ENCODE measurements at regions not wholly inside any gene's neighbourhood (a gene's known extent, or its start where the extent isn't known, plus 50 kb on each side); places are given as distances from the start of the nearest gene placed in this dataset.
"Not testable (repeated sequence)": the region's sequence is repeated elsewhere in the genome, so short reads cannot be mapped to it uniquely, and the experiment has no call there.

GRCh38 chr6:81624453-81624852 lies 128.0 kb downstream of the TENT5A start:
- no peak for DNase-seq (ENCODE audit: low spot score)

- DNase-seq (ENCODE audit: low spot score) = no peak
These were observed 129.2 kb downstream of the TENT5A start for GRCh38 chr6:81623106-81623759.

GRCh38 chr6:81621816-81622395 lies 130.6 kb downstream of the TENT5A start:
- DNase-seq (ENCODE audit: low spot score) = no peak

GRCh38 chr6:81614292-81614691 lies 138.2 kb downstream of the TENT5A start:
- no peak for DNase-seq (ENCODE audit: low spot score)

DNA sequence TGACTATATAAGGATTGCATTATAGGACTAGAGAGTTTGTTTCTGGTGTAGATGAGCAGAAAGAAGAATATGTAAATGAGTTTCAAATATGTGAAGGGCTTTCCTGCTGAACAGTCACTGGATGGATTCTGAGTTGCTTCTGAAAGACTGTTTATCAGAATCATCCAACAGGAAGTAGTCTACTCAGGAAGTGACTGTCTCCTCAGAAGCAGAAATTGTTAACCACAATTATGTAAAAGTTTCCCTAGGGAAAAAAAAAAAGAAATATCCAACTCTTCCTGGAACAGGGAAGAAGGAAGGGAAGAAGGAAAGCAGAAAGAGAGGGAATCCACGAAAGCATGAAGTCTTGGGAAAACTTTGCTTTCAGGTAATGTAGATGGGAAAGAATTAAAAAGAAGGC lies 138.9 kb downstream of the TENT5A start:
- DNase-seq (ENCODE audit: low spot score) = no peak

DNA sequence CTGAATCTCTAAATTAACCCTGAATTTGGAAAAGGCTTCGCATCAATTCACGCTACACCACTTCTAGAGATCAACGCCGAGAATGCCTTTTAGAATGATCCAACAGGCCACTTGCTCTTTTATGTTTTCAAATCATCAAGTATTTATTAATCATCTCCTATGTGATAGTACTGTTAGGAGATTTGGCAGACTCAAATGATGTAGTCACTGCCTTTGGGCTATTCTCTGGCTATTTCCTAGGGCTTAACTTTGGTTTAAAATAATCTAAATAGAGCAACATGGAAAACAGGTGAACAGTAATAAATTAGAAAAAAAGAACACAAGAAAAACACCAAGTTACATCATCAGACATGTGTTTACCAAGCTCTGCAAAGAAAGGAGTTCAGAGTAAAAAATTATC lies 140.3 kb downstream of the TENT5A start:
- DNase-seq (ENCODE audit: low spot score) = no peak

DNA sequence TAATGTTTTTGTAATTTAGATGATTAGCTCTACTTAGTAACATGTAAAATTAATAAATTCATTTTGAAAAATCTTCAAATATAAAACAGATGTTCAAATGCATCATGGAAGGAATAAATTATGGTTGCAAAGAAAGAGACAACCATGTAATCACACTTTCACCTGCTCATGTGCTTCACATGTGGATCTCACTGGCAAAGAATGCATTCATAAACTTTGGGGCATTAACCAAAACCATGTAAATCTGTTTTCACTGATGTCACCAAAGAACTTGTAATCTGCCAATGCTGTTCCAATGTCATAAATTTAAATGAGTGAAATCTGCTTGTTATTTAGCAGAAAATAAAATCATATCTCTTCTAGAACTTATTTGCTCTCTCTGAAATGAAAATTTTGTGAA lies 142.7 kb downstream of the TENT5A start:
- DNase-seq (ENCODE audit: low spot score) = no peak

DNA sequence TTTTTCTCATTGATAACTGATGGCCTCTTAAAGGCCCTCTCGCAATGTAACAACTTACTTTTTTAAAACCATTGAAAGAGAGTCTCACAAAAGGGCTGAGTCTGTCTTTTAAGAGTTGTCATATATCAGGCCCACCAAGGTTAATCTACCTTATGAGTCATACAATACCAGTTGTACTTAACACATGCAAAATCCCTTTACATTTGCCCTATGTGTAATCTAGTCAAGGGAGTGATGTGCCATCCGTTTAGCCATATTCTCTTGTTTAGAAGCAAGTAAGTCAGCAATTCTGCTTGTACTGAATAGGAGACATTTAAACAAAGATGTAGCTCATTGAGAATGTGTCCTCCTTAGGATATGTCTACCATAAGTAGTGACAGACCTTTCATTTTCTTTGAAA lies 143.7 kb downstream of the TENT5A start:
- no peak for DNase-seq (ENCODE audit: low spot score)

DNA sequence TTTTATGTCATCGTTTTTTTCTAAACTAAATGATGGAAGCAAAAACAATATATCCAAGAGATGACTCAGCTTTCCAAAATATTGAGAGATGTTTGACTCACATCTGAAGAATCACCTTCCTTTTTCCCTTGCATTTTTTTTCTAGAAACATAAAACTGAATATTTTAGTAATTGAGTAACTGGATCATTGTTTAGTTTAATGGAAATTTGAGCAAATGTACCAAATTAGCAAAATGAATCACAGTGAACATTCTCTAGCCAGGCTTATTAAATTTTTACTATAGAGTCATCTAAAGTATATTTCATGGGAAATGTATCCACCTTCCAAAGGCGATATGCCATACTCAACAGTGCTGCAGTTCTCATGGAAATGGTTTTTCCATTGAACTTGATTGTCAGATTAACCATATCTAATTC lies 145.5 kb downstream of the TENT5A start:
- DNase-seq (ENCODE audit: low spot score) = no peak

- no peak for DNase-seq (ENCODE audit: low spot score)
These were observed 147.0 kb downstream of the TENT5A start for GRCh38 chr6:81605526-81605925.

DNA sequence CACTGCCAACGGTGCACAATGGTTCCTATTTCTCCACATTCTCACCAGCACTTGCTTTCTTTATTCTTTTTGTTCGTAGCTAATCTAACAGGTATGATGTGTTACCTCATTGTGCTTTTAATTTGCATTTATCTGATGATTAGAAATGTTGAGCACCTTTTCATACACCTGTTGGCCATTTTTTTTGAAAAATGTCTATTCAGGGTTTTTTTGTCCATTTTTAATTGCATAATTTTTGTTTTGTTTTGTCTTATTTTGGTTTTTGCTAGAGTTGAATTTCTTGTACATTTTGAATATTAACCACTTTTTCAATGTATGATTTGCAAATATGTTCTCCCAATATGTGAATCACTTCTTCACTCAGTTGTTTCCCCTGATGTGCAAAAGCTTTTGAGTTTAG lies 150.6 kb downstream of the TENT5A start:
- no peak for DNase-seq (ENCODE audit: low spot score)

DNA sequence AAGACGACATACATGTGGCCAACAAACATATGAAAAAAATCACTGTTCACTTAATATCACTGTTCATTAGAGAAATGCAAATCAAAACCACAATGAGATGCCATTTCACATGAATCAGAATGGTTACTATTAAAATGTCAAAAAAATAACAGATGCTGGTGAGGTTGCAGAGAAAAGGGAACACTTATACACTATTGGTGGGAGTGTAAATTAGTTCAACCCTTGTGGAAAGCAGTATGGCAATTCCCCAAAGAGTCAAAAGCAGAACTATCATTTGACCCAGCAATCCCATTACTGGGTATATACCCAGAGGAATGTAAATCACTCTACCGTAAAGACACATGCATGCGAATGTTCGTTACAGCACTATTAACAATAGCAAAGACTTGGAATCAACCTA lies 152.0 kb downstream of the TENT5A start:
- DNase-seq (ENCODE audit: low spot score) = not testable (repeated sequence)

DNA sequence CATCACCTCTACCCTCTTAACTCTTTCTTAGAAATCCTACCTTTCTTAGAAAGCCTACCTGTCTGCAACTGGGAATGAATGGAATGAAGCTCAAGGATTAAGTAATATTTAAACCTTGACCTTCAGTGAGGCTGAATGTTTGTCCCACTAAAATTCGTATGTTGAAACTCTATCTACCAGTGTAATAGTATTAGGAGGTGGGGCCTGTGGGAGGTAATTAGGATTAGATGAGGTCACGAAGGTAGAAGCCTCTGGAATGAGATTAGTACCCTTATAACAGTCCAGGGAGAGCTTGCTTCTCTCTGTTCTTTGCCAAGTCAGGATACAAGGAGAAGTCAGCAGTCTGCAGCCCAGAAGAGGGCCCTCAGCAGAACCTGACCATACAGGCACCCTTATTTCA lies 158.0 kb downstream of the TENT5A start:
- DNase-seq (ENCODE audit: low spot score) = no peak

- DNase-seq (ENCODE audit: low spot score) = no peak
These were observed 162.2 kb downstream of the TENT5A start for GRCh38 chr6:81590314-81590691.

DNA sequence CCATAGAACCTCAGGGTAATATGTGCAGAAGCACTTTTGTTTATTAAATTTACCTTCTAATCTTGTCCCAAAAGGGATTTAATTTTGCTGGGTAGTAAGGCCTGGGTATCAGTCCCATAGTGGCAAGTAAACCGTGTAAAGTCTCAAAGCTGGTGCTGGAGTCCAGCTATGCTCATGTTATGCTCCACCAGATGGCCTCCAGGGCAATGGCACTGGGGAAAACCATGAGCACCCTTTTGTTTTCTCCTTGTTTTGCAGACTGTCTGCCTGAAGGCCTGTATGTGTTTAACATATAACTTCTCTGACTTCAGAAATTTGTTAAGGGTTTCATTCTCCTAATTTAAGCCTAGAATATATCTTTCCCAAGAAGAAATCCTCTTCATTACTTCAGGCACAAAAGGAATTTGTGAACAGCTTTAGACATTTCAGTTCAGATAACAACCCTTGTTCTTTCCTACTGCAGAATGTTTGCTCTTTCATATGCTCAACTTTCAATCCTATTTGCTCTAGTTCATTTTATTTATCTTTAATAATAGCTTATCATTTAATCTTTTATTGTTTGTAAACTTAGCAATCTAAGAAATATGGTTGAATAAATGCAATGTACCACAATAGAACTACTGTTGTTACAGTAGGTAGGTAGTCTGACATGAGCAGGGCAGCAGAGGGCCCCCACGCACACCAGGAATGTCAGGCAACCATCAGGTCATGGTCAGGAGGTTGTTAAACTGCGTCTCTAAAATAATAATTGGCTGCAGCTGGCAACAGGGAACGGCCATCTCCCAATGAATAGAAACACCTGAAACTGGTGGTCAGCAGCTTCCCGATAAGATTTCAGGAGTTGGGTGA lies 162.8 kb downstream of the TENT5A start:
- DNase-seq (ENCODE audit: low spot score) = no peak

DNA sequence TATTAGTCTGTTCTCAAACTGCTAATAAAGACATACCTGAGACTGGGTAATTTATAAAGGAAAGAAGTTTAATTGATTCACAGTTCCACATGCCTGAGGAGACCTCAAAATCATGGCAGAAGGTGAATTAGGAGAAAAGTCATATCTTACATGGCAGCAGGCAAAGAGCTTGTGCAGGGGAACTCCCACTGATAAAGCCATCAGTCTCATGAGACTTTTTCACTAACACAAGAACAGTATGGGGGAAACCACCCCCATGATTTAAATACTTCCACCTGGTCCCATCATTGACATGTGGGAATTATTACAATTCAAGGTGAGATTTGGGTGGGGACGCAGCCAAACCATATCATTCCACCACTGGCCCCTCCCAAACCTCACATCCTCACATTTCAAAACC lies 166.8 kb downstream of the TENT5A start:
- DNase-seq (ENCODE audit: low spot score) = not testable (repeated sequence)

- not testable (repeated sequence) for DNase-seq (ENCODE audit: low spot score)
These were observed 168.3 kb downstream of the TENT5A start for GRCh38 chr6:81584156-81584555.

DNA sequence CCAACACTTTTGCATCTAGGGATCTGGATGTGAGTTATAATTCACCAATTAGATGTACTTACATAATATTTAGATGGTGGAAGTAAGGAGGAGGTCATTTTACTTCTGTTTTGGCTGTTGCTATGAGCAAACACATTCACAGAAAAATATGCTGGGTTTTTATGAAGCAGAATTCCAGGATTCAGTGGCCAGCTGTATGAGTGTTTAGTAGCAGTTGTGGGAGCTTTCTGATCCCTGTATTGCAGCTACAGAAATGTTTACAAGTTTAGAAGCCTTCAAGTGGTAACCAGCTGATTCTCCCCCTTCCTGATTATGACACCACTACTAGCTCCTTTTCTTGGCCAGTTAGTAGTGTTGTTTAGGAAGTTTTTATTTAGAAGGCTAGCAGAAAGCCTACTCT lies 177.0 kb downstream of the TENT5A start:
- DNase-seq (ENCODE audit: low spot score) = no peak

DNA sequence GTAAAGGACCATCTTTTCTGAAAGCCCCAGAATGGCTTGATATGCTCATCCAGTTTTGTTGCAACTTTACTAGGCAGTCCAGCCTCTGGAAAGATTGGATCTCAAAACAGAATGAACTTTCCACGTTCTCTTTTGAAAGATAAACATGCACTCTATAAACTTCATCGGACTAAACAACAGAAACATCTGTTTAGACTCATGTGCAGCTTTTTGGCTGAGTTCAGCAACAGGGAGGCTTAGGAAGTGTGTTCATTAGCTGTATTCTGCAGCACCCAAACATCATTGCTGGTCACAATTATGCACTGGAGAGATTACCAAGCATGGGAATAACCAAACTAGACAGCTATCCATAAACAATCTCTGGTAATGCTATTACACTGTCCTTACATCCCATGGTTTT lies 180.5 kb downstream of the TENT5A start:
- DNase-seq (ENCODE audit: low spot score) = no peak

DNA sequence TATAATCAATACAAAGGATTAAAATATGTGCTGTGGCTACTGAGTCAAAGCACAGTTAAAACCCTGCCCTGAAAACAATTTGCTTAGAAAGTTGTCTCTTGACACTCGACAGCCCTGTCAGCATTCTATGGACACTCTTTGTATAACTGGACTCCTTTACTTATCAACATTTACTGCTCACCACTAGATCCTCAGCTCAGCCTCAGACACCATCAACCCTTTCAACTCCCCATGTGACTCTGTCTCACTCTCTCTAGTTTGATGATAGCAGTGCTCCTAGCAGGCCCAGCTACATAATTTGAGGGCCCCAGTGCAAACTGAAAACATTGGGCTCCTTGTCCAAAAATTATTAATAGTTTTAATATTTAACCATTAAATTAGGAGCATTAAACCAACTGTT lies 181.8 kb downstream of the TENT5A start:
- no peak for DNase-seq (ENCODE audit: low spot score)

DNA sequence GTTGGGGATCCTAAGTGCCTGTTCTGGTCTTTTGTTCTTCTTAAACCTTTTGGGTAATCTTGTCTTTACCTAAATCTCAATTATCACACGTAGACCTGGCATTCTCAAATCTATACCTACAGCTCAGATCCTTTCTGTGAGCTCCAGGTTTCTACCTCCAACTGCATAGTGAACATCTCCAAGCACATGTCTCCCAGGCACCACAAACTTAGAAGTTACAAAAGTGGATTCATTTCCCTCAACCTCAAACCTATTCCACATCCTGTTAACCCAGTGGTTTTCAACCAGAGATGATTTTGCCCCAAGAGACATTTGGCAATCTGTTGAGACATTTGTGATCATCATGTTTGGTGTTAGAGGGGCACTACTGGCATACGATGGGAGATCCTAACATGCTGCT lies 183.5 kb downstream of the TENT5A start:
- no peak for DNase-seq (ENCODE audit: low spot score)

GRCh38 chr6:81565071-81565470 lies 187.4 kb downstream of the TENT5A start:
- no peak for DNase-seq (ENCODE audit: low spot score)

- DNase-seq (ENCODE audit: low spot score) = no peak
These were observed 187.9 kb downstream of the TENT5A start for GRCh38 chr6:81564470-81565068.
